Spinal cord (tissue), 9 donors: ENCODE measurements at regions not wholly inside any gene's neighbourhood (a gene's known extent, or its start where the extent isn't known, plus 50 kb on each side); places are given as distances from the start of the nearest gene placed in this dataset.

Experiments used
- DNase-seq, 6 donors: peaks; one replicate each; pipeline versions ENCODE4 v3.0.0 to v3.0.0-alpha.2; 2013 to 2015; ENCODE audit warnings: low spot score in 6 of 6, low read depth in 4 of 6
- H3K27ac ChIP-seq: one replicate; pipeline ENCODE4 v1.5.1; 2013; ENCODE audit warnings: low read depth, low read length, control low read depth
- H3K27me3 ChIP-seq: one replicate; pipeline ENCODE4 v1.6.1; 2013; ENCODE audit warnings: low read length; ENCODE audit not compliant: control insufficient read depth, insufficient read depth
- H3K36me3 ChIP-seq: one replicate; pipeline ENCODE4 v1.6.1; 2013; ENCODE audit warnings: low read length; ENCODE audit not compliant: control insufficient read depth, insufficient read depth
- H3K4me1 ChIP-seq: one replicate; pipeline ENCODE4 v1.6.1; 2013; ENCODE audit warnings: low read length; ENCODE audit not compliant: control insufficient read depth, insufficient read depth
- H3K4me3 ChIP-seq: one replicate; pipeline ENCODE4 v1.5.1; 2013; ENCODE audit warnings: low read depth, low read length, control low read depth
- H3K9me3 ChIP-seq: one replicate; pipeline ENCODE4 v1.6.1; 2013; ENCODE audit warnings: low read length; ENCODE audit not compliant: control insufficient read depth, insufficient read depth
- WGBS: methylation state at CpG from one replicate; pipeline ENCODE4 v1.1.5; 2013; ENCODE audit warnings: missing lambda C conversion rate; ENCODE audit not compliant: insufficient coverage; 5-methylcytosine and 5-hydroxymethylcytosine counted together
- donor health status: healthy.

DNA sequence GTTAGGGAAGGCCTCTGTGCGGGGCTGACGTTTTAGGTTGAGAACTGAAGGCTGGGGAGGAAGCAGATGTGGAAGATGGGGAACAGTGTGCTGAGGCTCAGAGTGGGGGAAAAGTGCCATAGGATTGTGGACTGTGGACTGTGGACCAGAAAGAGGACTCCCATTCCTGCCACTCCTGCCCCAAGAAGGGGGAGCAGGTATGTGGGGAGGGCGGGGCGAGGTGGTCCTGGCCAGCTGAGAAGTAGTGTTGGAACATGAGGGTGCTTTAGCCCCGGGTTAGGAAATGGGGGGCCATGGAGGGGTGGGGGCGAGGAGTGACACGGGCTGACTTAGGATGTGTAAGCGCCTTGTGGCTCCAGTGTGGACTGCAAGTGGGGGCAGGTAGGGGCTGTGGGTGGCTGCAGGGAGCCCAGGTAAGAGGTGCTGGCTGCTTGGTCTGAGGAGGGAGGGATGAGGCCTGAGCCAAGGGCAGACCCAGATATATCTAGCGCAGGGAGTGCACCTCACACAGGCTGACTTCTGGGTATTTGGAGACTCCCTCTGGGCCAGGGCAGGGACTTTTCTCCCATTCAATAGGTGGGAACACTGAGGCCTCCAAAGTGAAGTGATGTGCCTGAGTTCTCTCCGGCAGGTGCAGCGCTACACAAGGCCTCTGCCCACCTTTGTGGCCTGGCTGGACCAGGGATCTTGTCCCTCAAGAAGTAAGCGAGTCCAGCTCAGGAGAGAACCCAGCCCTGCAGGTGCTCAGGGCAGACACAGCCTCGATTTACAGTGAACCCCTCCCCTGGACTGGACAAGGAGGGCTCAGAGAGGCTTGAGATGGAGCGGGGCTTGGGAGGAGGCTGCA lies 76.6 kb upstream of the TOX2 start:
- H3K27me3 ChIP-seq, result no peaks in the 10 kb centered on the region
- no peaks in the 10 kb centered on the region for H3K9me3 ChIP-seq
- WGBS, result 87% methylated on average over 14 of the region's 14 CpGs
- H3K36me3 ChIP-seq, result no peaks in the 10 kb centered on the region
- no peaks in the 10 kb centered on the region for H3K4me1 ChIP-seq
- no peak overlapping the region for H3K4me3 ChIP-seq
- no peak for DNase-seq
- no peak overlapping the region for H3K27ac ChIP-seq

DNA sequence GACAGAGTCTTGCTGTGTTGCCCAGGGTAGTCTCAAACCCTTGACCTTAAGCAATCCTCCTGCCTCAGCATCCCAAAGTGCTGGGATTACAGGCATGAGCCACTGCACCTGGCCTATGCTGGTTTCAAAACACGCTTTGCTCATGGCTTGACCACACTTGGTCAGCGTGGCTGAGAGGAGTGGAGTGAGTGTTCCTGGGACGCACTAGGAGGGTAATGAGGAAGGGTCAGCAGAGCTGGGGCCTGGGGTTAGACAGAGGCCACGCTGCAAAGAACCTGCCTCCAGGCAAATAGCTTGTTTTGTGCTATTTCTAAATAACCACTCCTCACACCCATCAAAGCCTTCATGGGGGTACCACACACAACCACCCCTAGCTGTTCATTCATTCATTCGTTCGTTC lies 77.9 kb upstream of the TOX2 start:
- Histone ChIP-seq H3K36me3 (no peaks in the 10 kb centered on the region), H3K4me1 (no peaks in the 10 kb centered on the region), H3K9me3 (no peaks in the 10 kb centered on the region), H3K27ac (no peak overlapping the region), H3K27me3 (no peaks in the 10 kb centered on the region), H3K4me3 (no peak overlapping the region)
- DNase-seq, result no peak
- WGBS, result 85% methylated on average over 6 of the region's 6 CpGs

DNA sequence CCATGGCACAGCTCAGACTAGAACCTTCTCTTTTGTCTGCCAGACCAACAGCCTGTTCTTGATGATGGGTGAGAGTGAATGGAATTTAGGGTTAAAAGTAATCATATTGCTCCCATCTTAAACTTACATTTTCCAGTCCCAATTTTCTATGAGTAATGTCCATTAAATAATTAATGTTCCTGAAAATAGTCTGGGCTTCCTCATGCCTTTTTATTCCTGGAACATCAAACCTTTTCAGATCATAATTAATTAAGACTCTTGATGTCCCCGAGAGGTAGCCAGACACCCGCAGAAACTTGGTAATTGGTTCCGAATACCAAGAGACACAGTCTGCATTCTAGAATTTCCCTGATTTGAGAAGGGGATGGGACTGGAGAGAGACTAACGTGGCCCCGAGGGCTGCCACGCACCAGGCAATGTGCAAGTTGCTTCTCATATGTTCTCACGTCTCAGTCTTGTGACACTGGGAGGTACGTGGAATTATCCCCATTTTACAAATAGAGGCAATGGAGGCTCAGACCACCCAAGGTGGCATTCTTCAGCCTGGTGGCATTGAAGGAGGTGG lies 78.6 kb upstream of the TOX2 start:
- Histone ChIP-seq H3K27me3 (no peaks in the 10 kb centered on the region), H3K9me3 (no peaks in the 10 kb centered on the region), H3K4me1 (no peaks in the 10 kb centered on the region), H3K4me3 (no peak overlapping the region), H3K27ac (no peak overlapping the region), H3K36me3 (no peaks in the 10 kb centered on the region)
- DNase-seq, result no peak
- 70% methylated on average over 7 of the region's 8 CpGs for WGBS

DNA sequence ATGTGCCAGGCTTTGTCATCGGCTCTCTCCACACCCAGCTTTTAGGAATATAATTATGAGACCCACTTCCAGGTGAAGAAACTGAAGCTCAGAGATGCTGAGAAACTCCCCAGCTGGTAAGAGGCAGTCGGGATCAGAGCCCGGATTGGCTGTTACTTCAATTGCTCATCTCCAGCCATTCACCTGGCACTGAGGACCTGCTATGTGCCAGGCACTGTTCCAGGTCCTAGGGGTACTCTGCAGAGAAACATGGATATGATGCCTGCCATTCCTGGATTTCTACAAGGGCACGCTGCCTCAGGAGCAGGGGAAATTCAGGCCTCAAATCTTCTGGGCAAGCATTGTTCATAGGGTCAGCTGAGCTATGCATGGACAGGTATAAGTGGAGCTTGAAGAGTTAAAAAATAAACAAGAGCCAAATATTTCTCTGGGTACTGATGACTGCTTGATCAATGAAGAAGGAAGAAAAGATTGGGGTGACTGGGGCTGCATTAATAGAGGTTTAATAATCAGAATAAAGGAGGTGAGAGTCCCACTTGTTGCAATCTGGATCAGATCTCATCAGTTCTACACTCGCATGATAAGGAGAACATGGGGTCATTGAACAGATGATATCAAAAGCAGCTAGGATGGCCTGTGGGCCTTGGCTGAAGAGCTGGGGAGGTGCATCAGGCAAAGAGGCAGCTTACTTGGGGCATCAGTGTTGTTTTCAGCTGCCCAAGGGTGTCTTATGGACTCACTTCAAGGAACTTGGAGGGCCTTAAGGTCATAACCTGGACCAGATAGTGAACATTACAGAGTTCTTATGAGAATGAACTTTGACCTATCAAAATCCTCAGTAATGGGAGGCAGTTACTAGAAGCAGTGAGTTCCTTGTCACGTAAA lies 80.9 kb upstream of the TOX2 start:
- 91% methylated on average over 6 of the region's 6 CpGs for WGBS
- DNase-seq, result no peak
- no peak overlapping the region for H3K27ac ChIP-seq

DNA sequence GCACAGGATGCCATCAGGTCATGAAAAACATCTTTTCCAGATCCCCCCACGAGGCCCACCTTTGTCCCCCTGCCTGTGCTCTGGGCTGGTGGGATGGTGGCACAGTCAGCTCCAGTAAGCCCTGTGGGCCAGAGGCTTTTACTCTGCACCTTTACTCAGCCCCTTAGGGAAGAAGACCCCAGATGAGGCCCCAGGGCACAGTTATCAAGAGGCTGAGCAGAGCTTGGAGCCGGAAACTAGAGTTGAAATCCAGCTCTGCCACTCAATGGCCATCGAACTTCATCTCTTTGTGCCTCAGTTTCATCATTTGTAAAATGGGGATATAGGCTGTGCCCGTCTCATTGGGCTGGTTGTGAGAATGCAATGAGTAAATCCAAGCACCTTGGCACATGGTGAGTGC lies 81.7 kb upstream of the TOX2 start:
- Histone ChIP-seq H3K4me3 (no peak overlapping the region), H3K27me3 (no peaks in the 10 kb centered on the region), H3K4me1 (no peaks in the 10 kb centered on the region), H3K27ac (no peak overlapping the region), H3K36me3 (no peaks in the 10 kb centered on the region), H3K9me3 (no peaks in the 10 kb centered on the region)
- 81% methylated on average over 3 of the region's 4 CpGs for WGBS
- DNase-seq, result no peak

More for the DNA sequence above, 80.9 kb upstream of the TOX2 start:
- Histone ChIP-seq H3K27me3 (no peaks in the 10 kb centered on the region), H3K4me3 (no peak overlapping the region), H3K9me3 (no peaks in the 10 kb centered on the region), H3K36me3 (no peaks in the 10 kb centered on the region), H3K4me1 (no peaks in the 10 kb centered on the region)

DNA sequence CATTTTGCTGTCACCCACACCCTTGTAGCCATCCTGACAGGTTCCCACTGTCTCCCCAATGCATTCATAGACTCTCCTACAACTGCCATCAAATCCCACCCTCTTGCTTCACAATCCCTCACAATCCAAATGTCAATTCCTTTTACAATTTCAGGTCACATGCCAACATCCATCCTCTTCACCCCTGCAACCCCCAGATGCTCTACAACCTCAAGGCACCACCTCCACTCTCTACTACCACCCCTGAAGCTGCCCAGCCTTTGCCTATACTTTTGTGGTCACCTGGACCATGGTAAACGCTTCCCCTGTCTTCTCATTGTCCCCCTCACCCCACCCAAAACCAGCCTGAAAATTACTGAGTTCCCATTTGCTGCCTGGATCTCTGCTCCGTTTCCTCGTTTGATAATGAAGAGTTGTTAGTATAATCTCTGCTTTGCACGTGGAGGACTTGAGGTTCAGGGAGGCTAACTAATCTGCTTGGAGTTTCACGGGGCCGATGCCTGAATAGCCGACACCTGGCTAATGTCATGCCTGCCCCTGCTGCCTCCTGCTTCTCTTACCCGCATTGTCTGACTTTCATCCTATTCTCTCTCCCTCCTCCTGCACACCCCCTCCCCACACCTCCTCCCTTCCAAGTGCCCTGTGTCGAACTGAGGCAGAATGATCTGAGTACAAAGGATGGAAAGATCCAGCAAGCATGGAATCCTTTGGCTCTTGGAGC lies 82.4 kb upstream of the TOX2 start:
- Histone ChIP-seq H3K9me3 (no peaks in the 10 kb centered on the region), H3K4me3 (no peak overlapping the region), H3K4me1 (no peaks in the 10 kb centered on the region), H3K27me3 (no peaks in the 10 kb centered on the region), H3K27ac (no peak overlapping the region), H3K36me3 (no peaks in the 10 kb centered on the region)
- no peak for DNase-seq
- 61% methylated on average over 4 of the region's 9 CpGs for WGBS

DNA sequence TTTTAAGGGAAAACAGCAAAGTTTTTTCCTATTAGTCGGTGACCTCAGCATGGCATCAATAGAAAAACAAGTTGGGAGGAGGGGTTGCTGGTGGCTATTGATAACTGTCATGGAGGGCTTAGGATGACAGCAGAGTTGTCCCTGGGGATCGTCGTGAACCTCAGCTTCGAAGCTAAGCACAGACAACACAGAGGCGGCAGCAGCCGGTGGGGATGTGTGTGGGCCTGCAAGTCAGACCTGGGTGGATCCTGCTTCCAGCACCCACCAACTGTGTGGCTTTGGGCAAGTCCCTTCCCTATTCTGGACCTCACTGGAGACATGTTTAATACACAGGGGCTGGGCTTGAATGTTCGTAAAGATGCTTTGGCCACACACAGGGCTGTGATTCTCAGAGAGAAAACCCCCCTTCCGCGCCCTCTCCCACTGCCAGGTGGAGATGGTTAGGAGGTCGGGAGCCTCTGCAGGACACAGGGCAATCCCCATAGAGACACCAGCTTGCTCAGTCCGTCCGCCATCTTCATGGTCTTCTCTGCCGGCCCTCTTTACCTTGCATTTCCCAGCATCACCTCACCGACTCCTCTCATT lies 83.1 kb upstream of the TOX2 start:
- no peak overlapping the region for H3K4me3 ChIP-seq
- no peaks in the 10 kb centered on the region for H3K4me1 ChIP-seq
- H3K27me3 ChIP-seq, result no peaks in the 10 kb centered on the region
- WGBS, result 89% methylated on average over 11 of the region's 14 CpGs
- H3K36me3 ChIP-seq, result no peaks in the 10 kb centered on the region
- H3K9me3 ChIP-seq, result no peaks in the 10 kb centered on the region
- no peak for DNase-seq
- H3K27ac ChIP-seq, result no peak overlapping the region

DNA sequence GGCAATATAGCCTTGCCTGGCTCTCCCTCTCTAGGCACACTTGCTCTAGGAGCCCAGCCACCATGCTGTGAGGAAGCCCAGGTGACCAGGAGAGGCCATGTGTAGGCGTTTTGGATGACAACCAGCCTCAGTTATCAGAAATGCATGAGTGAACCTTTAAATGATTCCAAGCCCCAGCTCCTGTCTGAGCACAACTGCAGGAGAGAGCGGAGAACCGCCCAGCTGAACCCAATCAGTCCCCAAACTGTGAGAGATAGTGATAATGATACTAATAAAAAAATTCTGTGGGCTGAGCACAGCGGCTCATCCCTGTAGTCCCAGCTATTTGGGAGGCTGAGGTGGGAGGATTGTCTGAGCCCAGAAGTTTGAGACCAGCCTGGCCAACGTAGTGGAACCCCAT lies 83.8 kb upstream of the TOX2 start:
- Histone ChIP-seq H3K9me3 (no peaks in the 10 kb centered on the region), H3K27ac (no peak overlapping the region), H3K27me3 (no peaks in the 10 kb centered on the region), H3K4me3 (no peak overlapping the region), H3K4me1 (no peaks in the 10 kb centered on the region), H3K36me3 (no peaks in the 10 kb centered on the region)
- DNase-seq, result no peak
- WGBS, result 64% methylated on average over 3 of the region's 5 CpGs
